Ishikawa (cell line): ENCODE measurements at regions not wholly inside any gene's neighbourhood (a gene's known extent, or its start where the extent isn't known, plus 50 kb on each side); places are given as distances from the start of the nearest gene placed in this dataset.

Source experiments
- CEBPB ChIP-seq: IDR thresholded peaks from 2 replicates; pipeline ENCODE4 v1.6.1; 2012
- CREB1 ChIP-seq: IDR thresholded peaks from 2 replicates; pipeline ENCODE4 v1.6.1; 2012; ENCODE audit warnings: low read depth
- EGR1 ChIP-seq: IDR thresholded peaks from 2 replicates; pipeline ENCODE4 v1.6.1; 2012
- EP300 ChIP-seq: IDR thresholded peaks from 2 replicates; pipeline ENCODE4 v1.6.1; 2012; ENCODE audit warnings: borderline replicate concordance
- FOXM1 ChIP-seq: IDR thresholded peaks from 2 replicates; pipeline ENCODE4 v1.6.1; 2012; ENCODE audit warnings: low read depth, borderline replicate concordance
- NFIC ChIP-seq: IDR thresholded peaks from 2 replicates; pipeline ENCODE4 v1.6.1; 2012
- RAD21 ChIP-seq: IDR thresholded peaks from 2 replicates; pipeline ENCODE4 v1.6.1; 2012; ENCODE audit warnings: low read depth
- TAF1 ChIP-seq: IDR thresholded peaks from 2 replicates; pipeline ENCODE4 v1.6.1; 2012; ENCODE audit warnings: low read depth, mild to moderate bottlenecking
- TEAD4 ChIP-seq: IDR thresholded peaks from 2 replicates; pipeline ENCODE4 v1.6.1; 2012
- YY1 ChIP-seq: IDR thresholded peaks from 2 replicates; pipeline ENCODE4 v1.6.1; 2012; ENCODE audit warnings: low read depth
- ZBTB7A ChIP-seq: IDR thresholded peaks from 2 replicates; pipeline ENCODE4 v1.6.1; 2012; ENCODE audit warnings: low read depth
- TF ChIP-seq, protein P1 (sequence below): IDR thresholded peaks from 2 replicates; pipeline ENCODE4 v1.6.1; 2012
- TF ChIP-seq, protein P2 (sequence below): IDR thresholded peaks from 2 replicates; pipeline ENCODE4 v1.6.1; 2012; ENCODE audit warnings: low read depth, mild to moderate bottlenecking
- TF ChIP-seq, protein P3 (sequence below): IDR thresholded peaks from 2 replicates; pipeline ENCODE4 v1.6.1; 2012

DNA sequence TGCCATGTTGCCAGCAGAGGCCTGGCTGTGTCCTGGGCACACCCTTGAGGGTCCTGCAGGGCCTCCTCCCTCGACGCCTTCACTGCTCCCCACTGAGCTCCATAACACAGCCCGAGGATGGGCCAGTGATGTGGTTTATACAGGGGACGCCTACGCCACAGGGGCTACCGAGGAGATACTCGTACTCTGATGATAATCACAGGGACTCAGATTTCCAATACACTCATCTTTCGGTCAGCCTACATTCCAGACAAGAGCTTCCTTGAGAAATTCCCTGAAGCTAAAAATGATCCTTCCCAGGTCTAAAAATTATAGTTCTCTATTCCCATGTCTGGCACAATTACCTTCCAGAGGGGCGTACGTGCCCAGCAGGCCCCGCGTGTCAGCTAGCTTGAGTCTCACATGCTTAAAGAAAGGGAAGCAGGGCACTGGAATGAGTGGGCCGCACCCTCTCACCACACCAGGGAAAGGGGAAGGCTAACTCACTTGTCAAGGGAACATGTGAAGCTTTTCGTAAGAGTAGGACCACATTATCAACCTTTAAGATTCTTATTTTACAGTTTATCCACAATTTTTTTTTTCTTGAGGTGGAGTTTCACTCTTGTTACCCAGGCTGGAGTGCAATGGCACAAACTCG is 159.5 kb upstream of the NDUFV2 start:
- TF ChIP-seq ZBTB7A (no peak), NFIC (no peak), EP300 (no peak), CEBPB (no peak), TAF1 (no peak), EGR1 (no peak), CREB1 (no peak), RAD21 (no peak), TEAD4 (no peak), YY1 (no peak), FOXM1 (no peak)
- TF ChIP-seq, protein P1, sequence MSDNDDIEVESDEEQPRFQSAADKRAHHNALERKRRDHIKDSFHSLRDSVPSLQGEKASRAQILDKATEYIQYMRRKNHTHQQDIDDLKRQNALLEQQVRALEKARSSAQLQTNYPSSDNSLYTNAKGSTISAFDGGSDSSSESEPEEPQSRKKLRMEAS = no peak
- TF ChIP-seq, protein P2, sequence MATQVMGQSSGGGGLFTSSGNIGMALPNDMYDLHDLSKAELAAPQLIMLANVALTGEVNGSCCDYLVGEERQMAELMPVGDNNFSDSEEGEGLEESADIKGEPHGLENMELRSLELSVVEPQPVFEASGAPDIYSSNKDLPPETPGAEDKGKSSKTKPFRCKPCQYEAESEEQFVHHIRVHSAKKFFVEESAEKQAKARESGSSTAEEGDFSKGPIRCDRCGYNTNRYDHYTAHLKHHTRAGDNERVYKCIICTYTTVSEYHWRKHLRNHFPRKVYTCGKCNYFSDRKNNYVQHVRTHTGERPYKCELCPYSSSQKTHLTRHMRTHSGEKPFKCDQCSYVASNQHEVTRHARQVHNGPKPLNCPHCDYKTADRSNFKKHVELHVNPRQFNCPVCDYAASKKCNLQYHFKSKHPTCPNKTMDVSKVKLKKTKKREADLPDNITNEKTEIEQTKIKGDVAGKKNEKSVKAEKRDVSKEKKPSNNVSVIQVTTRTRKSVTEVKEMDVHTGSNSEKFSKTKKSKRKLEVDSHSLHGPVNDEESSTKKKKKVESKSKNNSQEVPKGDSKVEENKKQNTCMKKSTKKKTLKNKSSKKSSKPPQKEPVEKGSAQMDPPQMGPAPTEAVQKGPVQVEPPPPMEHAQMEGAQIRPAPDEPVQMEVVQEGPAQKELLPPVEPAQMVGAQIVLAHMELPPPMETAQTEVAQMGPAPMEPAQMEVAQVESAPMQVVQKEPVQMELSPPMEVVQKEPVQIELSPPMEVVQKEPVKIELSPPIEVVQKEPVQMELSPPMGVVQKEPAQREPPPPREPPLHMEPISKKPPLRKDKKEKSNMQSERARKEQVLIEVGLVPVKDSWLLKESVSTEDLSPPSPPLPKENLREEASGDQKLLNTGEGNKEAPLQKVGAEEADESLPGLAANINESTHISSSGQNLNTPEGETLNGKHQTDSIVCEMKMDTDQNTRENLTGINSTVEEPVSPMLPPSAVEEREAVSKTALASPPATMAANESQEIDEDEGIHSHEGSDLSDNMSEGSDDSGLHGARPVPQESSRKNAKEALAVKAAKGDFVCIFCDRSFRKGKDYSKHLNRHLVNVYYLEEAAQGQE = no peak
- TF ChIP-seq, protein P3, sequence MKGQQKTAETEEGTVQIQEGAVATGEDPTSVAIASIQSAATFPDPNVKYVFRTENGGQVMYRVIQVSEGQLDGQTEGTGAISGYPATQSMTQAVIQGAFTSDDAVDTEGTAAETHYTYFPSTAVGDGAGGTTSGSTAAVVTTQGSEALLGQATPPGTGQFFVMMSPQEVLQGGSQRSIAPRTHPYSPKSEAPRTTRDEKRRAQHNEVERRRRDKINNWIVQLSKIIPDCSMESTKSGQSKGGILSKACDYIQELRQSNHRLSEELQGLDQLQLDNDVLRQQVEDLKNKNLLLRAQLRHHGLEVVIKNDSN = no peak
